Stimulated activated naive CD4-positive, alpha-beta T cell (primary cell): ENCODE measurements at regions not wholly inside any gene's neighbourhood (a gene's known extent, or its start where the extent isn't known, plus 50 kb on each side); places are given as distances from the start of the nearest gene placed in this dataset.

ENCODE experiments used
- DNase-seq, 6 experiments: peaks; one replicate each; lab custom pipeline; 2025; lab: John Stamatoyannopoulos, UW

DNA sequence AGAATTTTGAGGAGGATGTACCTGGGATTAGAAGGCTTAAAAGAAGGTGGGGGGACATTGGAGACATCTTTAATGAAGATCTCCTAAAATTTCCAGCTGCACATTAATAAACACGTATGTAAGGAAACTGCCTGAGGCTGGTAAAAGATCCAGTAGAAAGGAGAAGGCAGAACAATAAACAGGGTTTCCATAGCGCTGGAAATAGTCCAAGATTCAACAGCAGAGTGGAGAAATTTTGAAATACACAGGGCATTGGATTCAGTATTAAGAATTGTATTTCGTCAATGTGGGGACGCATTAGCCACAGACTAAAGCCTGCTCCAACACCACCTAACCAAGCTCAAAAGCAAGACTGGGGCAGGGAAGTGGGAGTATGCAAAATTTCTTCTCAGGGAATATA, 606.9 kb upstream of the NRXN1 start:
- DNase-seq: no peak

DNA sequence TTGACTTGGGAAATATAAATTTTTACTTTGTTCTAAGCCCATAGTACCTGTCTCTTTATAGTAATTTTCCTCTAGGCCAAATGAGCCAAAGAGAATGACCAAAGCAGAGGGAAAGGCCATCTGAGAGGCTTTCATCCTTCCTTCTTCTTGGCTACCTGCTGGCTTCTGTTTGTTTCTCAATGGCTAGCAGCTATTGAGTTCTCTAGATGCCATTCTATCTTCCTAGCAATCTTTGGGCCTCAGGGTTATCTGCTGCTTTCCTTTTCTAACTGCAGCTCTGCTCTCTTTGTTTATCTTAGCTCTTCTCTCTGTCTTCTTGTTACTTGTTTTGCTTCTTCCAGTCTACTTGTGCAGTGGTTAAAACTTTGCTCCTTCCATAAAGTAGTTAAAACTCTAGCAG, 601.1 kb upstream of the NRXN1 start:
- DNase-seq: no peak

DNA sequence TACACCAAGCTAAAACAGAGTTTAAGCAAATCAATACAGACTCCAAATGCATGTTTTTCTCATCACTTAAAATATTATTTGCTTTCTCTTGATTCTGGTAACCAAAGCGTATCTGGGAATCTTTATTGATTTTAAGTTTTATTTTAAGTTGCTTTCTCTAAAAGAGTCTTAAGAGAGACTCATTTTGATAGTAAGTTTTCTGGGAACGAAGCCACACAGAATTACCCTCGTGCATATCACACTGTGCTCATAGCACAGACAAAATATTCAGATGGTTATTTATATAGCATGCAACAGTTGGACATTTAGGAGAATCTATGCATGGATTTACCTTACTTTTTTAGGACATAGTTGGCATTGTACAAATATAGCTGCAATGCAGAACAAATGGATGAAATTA, 597.5 kb upstream of the NRXN1 start:
- DNase-seq: no peak

DNA sequence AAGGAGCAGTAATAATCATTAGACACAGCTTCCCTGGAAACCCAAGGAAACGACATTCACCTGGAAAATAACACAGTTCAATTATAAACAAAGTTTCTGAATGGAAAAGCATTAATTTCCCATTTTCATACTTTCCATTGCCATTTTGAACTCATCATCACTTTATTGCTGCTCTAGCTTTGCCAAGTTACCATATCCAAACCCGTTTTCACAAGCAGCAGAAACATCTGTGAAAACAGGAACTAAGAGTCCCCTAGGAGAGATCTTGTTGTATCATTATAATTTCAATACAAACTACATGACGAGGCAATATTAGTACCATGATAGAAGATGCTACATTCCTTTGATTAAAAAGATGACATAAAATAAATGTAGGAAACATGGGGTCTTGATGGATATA, 597.0 kb upstream of the NRXN1 start:
- no peak for DNase-seq

DNA sequence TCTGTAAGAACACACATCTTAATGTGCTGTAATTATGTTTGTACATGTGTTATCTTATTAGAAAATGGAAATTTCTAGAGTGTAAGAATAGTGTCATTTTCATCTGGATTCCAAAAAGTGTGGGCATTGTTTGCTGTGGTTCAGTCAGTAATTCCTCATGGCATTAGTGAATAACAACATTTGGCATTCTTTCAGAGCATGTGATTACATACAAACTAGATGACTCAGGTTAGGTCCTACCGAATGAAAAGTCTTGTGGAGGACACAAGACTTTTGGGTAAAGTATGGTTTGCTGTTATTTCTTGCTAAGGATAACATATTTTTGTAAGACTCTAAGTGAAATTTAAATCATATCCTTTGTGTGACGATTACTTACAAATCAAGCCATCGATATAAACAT, 593.1 kb upstream of the NRXN1 start:
- DNase-seq: no peak

DNA sequence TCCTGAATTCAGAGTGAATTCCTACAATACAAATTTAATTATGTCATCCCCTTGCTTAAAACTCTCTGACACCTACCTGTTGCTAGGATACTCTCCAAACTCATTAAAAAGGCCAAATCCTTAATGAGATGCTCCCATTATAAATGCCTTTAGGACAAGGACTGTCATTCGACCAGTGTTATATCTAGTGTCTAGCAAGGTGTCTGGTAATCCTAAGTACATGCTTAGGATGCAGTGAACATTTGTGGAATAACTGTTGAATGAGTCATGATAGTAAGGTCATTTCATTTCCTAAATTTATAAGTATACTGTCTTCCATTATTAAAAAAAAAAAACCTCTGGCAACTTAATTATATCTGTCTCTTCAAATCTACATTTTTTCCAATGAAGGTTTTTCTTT, 588.9 kb upstream of the NRXN1 start:
- DNase-seq: no peak

DNA sequence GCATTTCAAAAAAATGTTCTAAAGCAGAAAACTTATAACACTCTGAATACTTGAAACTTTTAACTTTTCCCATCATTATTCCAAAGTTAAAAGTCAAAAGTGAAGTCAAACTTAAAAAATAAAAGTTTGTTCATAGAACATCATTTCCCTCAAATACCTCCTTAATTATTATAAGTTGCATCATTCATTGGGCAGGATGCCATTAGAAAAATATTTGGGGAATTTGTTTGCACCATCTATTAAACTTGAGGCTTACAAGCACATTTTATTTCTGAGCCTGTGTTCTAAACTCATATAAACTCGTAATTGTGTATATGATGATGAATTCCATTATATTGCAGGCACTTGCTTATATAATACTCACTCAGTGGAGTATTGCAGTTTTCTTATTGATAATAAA, 588.0 kb upstream of the NRXN1 start:
- DNase-seq: no peak

DNA sequence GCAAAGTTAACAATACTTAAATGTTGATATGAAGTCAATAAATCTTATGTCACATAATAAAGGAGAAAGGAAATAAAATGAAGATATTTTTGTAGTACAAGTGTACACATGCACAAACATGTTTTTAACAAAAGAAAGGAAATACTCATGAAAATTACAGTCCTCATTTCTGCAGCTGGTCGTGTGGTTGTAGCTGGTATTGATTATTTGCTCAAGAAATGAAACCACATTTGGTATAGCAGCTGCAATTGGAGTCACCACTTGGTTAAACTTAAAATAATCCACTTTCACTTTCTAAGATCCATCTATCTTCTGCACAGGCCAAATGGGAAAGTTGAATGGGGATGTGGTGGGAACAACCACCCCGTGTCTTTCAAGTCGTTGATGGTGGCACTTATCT, 580.5 kb upstream of the NRXN1 start:
- DNase-seq: no peak

DNA sequence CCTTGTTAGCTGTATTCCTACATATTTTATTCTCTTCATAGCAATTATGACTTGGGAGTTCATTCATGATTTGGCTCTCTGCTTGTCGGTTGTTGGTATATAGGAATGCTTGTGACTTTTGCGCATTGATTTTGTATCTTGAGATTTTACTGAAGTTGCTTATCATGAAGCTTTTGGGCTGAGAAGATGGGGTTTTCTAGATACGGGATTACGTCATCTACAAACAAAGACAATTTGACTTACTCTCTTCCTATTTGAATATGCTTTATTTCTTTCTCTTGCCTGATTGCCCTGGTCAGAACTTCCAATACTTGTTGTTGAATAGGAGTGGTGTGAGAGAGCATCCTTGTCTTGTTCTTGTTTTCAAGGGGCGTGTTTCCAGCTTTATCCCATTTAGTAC, 569.8 kb upstream of the NRXN1 start:
- DNase-seq: no peak

DNA sequence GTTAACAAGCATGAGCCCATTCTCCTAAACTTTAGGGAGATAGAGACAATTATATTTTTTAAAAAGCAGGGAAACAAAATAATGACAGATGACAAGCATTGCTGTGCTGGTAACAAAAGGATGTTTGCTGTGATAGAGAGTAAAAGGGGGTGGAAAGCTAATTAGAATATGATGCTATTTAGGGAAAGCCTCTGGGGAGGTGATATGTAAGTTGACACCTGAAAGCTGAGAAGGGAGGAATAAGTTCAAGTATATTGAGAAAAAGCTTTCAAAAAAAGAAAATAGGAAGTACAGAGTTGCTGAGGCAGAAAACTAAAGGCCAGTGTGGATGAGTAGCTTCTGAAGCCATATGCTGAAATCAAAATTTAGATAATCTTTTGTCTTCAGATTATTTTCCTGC, 565.2 kb upstream of the NRXN1 start:
- no peak for DNase-seq

DNA sequence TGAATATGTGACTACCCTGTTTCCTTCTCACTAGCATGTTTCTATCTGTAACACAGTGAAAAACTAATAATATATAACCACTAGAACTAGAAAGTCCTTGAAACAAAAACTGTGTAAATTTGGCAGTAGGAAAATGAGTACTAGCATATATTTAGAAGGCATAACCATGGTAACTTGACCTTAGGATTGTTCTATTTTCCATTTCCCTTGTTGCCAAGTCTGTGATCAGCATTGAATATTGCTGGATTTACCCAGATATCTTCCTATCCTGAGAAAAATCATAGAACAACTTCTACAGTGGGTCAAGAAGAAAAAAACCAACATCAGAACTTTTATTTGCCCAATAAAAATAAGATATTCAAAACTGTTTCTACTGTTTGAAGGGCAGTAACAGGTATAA, 563.9 kb upstream of the NRXN1 start:
- no peak for DNase-seq

DNA sequence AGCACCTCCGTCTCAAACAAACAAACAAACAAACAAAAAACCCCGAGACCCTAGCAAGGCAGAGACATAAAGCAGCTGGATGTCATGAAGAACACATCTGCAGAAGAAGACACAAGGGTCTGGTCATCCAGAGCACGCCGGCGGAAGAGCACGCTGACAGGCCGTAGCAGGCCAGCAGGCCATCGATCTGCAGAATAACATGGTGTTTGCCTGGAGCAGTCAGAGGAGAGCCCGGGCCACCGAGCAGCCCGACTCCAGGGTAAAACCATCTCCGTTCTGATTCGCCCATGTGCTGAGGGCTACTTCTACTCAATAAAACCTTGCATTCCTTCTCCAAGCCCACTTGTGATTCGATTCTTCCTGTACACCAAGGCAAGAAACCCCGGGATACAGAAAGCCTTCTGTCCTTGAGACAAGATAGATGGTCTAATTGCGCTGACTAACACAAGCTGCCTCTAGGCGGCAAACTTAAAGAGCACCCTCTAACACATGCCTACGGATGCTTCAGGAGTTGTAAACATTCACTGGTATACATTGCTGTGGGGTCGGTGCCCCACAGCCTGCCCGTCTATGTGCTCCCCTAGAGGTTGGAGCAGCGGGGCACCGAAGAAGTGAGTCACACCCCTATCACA, 549.8 kb upstream of the NRXN1 start:
- no peak for DNase-seq

DNA sequence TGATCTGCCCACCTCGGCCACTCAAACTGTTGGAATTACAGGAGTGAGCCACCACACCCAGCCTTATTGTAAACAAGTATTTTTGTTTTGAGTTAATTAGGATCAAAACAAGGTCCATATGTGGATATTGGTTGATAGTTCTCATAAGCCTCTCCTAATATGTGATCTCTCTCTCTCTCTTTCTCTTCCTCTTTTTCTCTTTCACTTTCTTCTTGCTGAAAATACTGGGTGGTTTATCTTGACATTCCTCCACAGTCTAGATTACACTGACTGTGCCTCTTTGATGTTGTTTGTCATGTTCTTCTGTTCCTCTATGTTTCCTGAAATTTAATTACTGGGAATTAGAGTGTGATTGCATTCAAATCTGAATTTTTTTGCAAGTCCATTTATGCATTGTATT, 547.5 kb upstream of the NRXN1 start:
- no peak for DNase-seq

DNA sequence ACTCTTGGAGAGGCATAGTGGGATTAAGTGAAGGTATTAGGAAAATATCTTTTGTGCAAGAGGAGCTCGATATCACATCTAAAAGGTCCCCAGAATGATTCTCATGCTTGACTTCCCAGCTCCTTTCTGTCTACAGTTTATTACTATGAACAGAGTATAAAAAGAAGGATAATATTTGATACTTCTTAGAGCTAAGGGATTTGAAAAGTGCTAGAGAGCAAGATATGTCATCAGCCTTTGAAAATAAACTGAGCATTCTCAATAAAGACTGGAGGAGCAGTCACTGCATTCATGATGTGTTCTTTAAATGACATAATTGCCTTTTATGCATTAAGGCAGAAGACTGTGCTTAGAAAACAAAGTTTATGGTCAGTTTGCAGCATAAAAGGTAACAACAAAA, 543.2 kb upstream of the NRXN1 start:
- no peak for DNase-seq

DNA sequence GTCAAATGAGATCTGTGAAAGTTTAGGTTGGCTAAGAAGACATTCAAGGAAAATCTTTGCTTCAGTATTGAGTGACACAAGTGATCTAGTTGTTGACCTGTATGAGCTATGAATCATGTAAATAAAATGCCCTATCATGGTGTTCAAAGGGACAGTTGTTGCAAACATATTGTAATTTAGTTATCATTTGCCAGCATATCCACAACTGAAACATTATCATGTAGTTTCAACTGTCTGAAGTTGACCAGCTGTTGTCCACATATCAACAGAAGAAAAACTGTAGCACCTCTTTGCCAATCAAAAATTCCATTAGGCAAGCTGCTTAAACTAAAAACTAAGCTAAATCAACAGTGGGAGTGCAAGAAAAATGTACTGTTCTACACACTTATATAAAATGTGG, 527.1 kb upstream of the NRXN1 start:
- DNase-seq: no peak

DNA sequence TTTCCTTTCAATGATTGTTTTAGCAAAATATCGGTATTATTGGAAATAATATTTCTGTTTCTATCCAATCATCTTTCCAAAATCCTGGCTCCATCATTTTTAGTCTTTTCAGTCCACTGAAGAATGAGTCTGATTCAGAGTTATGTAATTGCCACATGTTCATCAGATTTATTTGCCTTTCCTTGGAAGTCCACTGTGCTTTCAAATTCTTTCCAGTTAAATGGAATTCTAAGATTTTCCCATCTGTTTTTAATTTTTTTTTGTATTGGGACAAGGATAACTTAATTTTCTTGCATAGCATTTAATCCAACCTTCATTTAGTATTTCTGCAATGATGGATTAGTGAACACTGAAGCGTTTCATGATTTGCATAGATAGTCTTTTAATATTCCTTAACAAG, 521.5 kb upstream of the NRXN1 start:
- no peak for DNase-seq

DNA sequence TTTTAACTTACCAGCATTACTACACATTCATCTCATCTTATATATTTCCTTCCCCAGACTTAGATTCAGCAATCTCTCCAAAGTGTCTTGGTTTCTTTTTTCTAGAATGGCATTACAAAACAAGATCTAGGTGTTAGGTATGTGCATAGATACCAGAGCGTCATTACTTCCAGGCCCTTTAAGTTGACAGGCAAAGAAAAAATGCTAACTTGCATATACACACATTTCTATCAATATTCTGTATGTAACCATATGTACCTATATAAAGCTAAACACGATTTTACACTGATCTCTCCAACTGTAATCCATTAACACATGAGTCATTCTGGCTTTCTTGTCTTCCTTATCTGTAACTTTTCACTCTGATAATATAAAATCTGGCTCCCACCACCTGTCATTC, 503.8 kb upstream of the NRXN1 start:
- DNase-seq: no peak

DNA sequence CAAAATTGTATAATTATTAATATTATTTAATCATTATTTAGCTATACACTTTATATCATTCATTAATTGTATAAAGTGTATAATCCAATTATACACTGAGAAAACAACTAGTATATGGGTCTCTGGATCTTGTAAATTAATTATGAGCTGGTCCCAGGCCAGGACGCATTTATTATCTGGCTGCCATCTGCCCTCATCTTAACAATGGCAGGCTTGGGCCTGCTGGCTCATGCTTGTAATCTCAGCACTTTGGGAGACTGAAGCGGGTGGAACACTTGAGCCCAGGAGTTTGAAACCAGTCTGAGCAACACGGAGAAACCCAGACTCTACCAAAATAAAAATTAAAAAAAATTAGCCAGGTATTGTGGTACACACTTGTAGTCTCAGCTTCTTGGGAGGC, 502.2 kb upstream of the NRXN1 start:
- DNase-seq: no peak

DNA sequence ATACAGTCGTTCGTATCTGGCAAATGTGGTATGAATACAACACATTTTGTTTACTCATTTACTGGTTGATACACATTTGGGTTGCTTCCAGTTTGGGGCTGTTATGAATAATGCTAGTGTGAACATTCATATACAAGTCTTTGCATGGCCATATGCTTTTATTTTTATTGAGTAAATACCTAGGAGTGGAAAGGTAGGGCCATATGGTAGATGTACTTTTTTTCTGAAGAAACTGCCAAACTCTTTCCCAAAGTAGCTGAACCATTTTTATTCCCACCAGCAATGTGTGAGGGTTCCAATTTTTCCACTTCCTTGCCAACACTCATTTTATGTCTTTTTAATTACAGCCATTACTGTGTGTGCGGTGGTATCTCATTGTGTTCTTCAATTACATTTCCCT, 496.2 kb upstream of the NRXN1 start:
- DNase-seq: no peak

DNA sequence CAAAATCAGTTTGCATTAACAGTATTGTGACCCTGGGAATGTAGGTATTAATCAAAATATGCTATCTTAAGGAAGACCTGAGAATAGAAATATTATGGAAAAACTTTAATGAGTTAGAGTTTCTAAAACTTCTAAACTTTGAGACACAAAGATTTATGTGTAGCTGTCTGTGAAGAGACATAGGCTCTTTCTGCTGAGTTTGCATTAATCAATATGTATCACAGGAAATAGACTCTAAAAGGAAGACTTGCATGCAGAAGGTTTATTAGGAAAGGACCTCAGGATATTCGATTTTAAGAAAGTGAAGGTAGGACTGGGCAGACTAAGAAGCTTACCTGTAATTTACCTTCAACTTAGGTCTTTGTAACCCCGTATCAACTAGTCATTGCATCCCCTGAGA, 494.8 kb upstream of the NRXN1 start:
- DNase-seq: no peak

DNA sequence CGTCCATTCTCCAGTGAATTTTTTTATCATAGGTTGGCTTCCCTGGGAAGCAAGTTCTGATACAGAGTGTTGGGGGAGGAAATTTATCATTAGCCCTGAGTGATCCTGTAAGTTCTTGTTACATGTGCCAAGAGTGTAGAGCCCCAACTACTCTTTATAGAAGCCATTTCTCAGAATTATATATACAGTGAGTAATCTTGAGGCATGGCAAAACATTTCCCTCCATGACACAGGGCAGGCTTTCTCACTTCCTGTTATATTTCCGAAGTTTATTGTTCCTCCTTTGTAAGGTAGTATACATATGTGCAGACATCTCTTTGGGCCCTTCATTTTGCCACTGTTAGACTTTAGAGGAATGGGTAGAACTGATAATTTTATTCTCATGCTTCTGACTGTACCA, 484.7 kb upstream of the NRXN1 start:
- no peak for DNase-seq

DNA sequence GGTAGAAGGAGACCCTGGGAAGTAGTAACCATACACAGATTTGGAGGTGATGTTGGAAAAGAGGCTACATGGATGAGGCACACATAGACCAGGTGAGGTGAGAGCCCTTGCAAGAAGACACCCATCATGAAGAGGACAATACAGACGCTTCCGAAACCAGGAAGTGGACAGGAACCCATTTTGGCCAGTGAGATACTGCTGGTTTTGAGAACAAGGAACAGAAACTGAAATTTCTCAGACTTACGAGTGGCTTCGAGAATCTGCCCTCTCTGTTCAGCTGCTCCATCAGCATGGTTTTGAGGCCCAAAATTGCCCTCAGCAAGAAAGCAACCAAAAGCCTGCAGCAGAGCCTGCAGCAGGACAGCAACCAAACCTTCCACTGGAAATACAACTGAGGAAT, 479.1 kb upstream of the NRXN1 start:
- DNase-seq: no peak

DNA sequence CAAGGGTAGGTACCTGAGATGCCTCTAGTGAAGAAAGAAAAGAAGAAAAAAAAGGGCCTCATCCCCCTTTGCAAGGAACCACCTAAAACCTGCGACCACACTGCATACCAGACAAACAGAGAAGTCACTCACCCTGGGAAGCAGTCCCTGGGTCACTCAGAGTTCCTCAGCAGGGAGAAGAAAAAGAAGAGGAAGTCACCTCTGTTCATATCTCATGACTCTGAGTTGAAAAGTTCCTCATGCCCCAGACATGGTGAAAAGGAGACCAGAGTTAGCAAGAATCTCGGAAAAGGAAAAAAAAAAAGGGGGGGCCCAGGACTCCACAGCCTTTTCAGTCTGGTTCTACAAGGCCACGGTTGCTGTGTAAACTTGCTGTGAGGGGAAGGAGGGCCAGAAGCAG, 478.4 kb upstream of the NRXN1 start:
- no peak for DNase-seq

DNA sequence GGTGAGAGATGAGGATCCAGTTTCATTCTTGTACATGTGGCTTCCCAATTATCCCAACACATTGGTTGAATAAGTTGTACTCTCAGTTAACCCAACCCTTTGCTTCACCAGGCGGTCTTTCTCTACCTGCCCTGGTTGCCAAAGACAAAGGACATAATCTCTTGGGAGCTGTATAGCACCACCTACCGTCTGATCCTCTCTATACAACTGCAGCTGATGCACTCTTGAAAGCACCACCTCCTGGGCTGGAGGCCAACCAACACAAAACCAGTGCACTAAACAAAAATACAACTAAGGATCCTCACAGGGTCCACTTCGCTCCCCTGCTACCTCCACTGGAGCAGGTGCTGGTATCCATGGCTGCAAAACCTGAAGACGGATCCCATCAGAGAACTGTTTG, 473.6 kb upstream of the NRXN1 start:
- no peak for DNase-seq
